NCI-H510A treated with DMSO at 0.1 percent for 48 hours (cell line): ENCODE measurements at regions not wholly inside any gene's neighbourhood (a gene's known extent, or its start where the extent isn't known, plus 50 kb on each side); places are given as distances from the start of the nearest gene placed in this dataset.
"Not testable (repeated sequence)": the region's sequence is repeated elsewhere in the genome, so short reads cannot be mapped to it uniquely, and the experiment has no call there.

Experiments used
- DNase-seq: peaks from one replicate; lab custom pipeline; 2025; lab: John Stamatoyannopoulos, UW

GRCh38 chr6:165008971-165009370 lies 300.4 kb downstream of the C6orf118 start:
- DNase-seq: no peak

DNA sequence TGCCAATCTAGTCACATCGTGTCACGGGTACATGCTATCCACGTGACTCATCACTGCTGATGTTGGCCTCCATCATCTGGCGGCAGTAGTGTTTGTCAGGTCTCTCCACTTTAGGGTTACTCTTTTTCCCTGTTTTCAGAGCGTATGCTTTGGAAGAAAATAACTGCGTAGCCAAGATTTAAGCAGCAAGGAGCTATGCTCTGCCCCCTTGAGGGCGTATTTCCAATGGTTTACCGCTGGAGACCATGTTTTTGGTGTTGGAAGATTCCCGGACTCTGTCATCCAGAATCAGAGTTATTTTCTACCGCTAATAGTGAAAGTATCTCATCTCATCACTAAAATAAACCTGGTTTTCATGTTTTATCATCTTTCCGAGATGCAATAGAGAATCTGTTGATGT lies 306.5 kb downstream of the C6orf118 start:
- DNase-seq: no peak

DNA sequence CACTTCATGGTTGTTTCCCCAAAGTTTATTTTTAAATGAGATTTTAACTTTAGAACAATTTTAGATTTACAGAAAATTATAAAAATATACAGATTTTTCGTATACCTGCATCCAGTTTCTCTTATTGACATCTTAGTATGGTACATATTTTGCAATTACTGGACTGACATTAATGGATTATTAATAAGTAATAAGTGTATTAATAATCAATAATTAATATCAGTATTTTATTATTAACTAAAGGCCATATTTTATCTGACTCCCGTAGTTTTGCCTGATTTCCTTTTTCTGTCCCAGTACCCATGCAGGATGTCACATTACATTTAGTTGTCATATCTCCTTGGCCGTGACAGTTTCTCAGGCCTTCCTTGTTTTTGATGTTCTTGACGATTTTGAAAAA lies 307.0 kb downstream of the C6orf118 start:
- DNase-seq: no peak

DNA sequence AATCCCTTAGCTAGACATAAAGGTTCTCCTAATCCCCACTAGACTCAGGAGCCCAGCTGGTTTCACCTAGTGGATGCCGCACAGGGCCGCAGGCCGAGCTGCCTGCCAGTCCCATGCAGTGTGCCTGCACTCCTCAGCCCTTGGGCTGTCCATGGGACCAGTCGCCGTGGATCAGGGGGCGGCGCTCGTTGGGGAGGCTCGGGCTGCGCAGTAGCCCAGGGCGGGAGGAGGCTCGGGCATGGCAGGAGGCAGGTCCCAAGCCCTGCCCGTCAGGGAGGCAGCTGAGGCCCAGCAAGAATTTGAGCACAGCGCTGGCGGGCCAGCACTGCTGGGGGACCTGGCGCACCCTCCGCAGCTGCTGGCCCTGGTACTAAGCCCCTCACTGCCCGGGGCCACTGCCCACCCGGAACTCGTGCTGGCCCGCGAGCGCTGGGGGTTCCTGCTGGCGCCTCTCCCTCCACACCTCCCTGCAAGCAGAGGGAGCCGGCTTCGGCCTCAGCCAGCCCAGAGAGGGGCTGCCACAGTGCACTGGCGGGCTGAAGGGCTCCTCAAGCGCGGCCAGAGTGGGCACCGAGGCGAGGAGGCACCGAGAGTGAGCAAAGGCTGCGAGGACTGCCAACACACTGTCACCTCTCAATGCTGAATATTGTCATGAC lies 307.8 kb downstream of the C6orf118 start:
- DNase-seq: no peak

DNA sequence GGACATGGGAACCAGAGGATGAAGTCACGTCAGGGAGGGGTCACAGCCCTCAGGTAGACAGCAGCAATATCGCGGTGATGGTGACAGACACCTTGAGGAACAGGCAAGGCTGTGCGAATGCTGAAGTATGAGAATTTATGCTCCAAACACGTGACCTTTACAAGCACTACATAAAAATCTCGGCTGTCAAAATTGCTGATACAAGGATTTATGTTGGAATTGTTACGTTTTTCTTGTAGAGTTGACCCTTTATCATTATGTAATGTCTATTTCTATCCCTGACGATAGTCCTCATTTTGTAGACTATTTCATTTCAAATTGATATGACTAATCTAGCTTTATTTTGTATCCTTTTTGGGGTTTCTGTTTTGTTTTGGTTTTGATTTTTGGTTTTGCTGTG lies 311.1 kb downstream of the C6orf118 start:
- no peak for DNase-seq

DNA sequence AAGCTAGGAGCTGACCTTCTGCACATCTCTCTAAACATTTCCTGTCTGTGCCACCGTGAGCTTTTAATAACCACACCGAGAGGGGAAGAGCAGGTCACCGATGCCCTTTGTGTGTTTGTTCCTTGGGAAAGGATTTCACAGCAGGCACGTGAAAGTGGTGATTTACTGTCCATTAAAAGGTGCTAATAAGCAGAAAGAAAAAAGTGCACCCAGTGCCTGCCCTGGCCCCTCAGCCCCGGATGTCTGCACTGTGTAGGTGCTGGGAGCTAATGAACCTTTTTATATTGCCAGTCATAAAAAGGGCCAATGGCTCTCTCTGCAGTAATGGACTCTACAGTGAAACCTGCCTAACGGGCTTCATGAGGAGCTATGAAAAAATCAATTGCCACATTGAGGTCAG lies 312.6 kb downstream of the C6orf118 start:
- DNase-seq: no peak

DNA sequence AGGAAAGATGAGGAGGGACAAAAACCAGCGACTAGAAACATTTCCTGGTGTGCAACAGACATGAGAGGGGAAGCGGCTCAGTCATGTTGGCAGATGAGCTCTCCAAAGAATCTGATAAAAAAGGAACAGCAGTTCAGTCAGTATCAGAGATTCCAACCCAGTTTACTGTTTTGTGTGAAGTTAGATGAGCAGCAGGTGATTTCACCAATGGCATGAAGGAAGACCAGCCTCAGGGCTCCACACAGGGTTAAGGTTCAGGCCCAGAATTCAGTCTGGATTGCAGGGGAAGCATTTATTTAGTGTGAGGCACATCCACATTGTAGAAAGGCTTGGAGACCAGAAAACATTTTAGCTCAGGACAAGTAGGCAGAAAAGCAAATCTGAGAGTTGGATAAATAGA lies 317.8 kb downstream of the C6orf118 start:
- no peak for DNase-seq

GRCh38 chr6:164990901-164991300 lies 318.5 kb downstream of the C6orf118 start:
- DNase-seq: no peak

- DNase-seq: no peak
These were observed 327.0 kb downstream of the C6orf118 start for GRCh38 chr6:164982389-164982788.

DNA sequence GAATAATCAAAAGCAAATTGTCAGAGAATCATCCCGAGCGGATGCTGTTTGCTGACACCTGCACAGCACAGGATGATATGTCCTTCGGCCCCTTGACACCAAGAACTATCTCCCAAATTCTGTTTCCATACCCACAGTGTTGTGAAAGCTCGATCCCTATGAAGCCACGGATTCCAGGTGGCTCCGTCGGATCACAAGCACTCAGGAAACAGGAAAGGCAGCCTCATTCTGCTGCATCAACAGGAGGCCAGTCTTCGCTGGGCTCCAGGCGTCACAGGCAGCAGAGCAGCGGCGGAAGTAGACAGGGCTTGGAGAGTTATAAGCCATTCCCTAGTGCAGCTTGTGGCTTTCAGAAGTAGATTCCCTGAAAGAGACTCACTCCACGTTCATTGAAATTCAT lies 342.3 kb downstream of the C6orf118 start:
- no peak for DNase-seq

- DNase-seq: no peak
These were observed 346.6 kb downstream of the C6orf118 start for GRCh38 chr6:164962805-164963204.

GRCh38 chr6:164947164-164947563 lies 362.2 kb downstream of the C6orf118 start:
- DNase-seq: no peak

GRCh38 chr6:164942271-164942670 lies 367.1 kb downstream of the C6orf118 start:
- DNase-seq: no peak

DNA sequence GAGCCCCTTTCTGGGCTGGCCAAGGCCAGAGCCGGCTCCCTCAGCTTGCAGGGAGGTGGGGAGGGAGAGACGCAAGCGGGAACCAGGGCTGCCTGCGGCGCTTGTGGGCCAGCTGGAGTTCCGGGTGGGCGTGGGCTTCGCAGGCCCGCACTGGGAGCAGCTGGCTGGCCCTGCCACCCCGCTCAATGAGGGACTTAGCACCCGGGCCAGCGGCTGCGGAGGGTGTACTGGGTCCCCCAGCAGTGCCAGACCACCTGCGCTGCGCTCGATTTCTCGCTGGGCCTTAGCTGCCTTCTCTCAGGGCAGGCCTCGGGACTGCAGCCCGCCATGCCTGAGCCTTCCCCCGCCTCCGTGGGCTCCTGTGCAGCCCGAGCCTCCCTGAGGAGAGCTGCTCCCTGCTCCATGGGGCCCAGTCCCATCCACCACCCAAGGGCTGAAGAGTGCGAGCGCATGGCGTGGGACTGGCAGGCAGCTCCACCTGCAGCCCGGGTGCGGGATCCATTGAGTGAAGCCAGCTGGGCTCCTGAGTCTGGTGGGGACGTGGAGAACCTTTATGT lies 376.1 kb downstream of the C6orf118 start:
- DNase-seq: not testable (repeated sequence)

DNA sequence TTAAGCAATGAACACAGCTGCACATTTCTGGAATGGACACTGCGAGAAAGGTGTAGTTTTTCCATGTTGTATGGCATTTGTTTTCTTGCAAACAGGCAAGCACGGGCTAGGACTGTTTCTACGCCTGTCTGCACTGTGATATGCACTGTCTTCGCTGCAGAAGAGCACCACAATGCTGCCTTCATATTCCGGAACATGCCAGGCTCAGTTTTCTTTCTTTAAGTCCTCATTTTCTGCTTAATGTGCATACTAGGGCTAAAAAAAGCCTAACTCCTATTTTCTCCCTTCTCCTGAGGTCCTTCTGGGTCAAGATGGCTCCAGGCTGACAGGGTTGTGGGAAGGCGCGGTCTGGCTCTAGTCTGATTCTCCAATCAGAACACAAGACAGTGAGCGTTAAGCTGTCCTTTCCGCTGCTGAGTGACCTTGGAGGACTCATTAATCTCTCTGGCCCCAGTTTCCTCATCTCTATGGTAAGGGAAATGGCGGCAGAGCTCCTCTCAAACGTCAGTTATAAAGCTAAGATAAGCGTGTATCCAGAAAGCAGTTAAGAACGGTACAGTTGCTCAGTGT lies 379.9 kb downstream of the C6orf118 start:
- DNase-seq: no peak

DNA sequence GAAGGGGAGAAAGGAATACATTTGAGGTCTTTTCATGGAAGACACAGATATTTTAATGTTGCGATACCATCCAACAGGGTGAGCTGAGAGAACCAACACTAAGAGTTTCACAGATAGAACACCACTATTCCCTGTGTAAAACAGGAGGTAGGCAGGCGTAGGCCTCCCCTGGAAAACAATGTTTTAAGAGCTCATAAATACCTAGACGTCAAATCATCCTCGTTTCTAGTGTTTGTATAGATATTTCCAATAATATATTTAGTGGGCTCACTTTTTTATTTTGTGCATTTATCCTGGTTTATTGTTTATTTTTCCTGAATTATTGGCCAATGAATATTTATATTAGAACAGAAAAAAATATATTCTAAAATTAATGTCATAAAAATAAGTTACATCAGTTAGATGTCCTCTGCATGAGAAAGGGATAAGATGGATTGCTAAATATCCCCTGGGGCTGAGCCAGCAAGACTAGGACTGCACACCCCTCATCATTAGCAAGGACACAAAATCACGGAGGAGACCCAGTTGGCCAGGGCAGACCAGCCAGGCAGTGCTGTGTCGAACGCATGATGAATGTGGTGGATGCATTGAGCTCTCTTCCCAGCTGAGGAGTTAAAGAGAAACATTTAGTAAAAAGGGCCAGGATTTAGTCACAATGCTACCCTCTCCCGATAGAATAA lies 380.5 kb downstream of the C6orf118 start:
- no peak for DNase-seq

DNA sequence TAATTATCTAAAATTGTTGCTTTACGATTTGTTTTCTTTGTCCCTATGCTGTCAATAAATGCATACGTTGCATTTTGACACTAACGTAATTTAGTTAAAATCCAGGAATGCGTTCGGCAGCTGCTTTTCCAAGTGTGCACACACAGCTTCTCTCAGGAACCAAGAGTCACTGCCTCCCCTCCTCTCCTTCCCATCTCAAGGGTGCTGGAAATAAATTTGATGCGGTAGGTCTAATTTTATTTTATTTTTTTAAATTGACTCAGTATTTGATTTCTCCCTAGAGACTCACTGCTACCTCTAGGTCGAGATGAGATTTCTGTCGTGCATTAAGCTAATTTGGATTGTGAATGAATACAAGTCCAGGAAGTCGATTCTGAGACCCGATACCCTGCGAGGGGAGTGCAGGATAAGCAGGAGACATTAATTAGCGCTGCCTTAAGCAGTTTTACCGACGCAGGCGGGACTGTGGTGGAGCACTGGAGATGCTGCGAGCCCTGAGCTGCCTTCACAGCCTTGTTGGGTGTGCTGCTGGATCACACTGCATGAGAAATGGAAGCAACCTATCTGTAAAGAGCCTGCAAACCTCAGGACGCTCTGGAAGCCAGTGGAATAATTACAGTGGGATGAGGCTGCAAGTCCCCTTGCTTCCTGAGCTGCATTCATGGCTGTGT lies 381.2 kb downstream of the C6orf118 start:
- DNase-seq: no peak

- peak; percentile 52 for DNase-seq
These were observed 381.9 kb downstream of the C6orf118 start for GRCh38 chr6:164927288-164928056.

DNA sequence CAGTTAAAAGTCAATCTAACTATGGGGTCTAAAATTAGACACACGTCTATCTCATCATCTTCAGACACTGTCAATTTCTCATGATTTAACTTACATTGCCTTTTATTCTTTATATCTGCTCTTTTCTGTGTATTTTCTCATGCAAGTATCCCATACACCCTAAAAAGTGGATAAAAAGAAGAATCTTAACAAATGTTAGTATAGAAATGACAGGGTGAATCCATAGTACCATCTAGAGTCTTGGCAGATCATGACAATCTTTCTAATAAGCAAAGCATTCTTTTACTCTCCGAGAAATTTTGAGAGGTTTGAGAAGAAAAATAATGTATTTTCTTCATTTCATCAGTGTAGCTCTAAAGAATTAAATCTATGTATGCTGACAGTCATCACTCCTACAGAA lies 382.7 kb downstream of the C6orf118 start:
- no peak for DNase-seq

GRCh38 chr6:164925681-164926530 lies 383.5 kb downstream of the C6orf118 start:
- DNase-seq: no peak

- no peak for DNase-seq
These were observed 384.7 kb downstream of the C6orf118 start for GRCh38 chr6:164924674-164925073.
